ENCODE measurements at regions not wholly inside any gene's neighbourhood (a gene's known extent, or its start where the extent isn't known, plus 50 kb on each side); places are given as distances from the start of the nearest gene placed in this dataset.

- Mint-ChIP-seq H3K9me3 (no peaks in the 10 kb centered on the region), H3K4me1 (no peaks in the 10 kb centered on the region), H3K27ac (no peak overlapping the region), H3K36me3 (ENCODE audit: low read depth) (no peaks in the 10 kb centered on the region), H3K27me3 (peaks cover 5% of the 10 kb centered on the region), H3K4me3 (no peak overlapping the region)
- DNase-seq (no peak), ATAC-seq (no peak)
Observed at GRCh38 chr6:113328886-113329381, 528.2 kb upstream of the MARCKS start.

- peaks cover 5% of the 10 kb centered on the region for H3K27me3 Mint-ChIP-seq
- H3K36me3 Mint-ChIP-seq (ENCODE audit: low read depth) = no peaks in the 10 kb centered on the region
- H3K4me3 Mint-ChIP-seq = no peak overlapping the region
- H3K27ac Mint-ChIP-seq = no peak overlapping the region
- no peak for ATAC-seq
- no peaks in the 10 kb centered on the region for H3K4me1 Mint-ChIP-seq
- DNase-seq = no peak
- no peaks in the 10 kb centered on the region for H3K9me3 Mint-ChIP-seq
Observed at GRCh38 chr6:113329942-113330635, 527.1 kb upstream of the MARCKS start.

GRCh38 chr6:113330636-113330946 is 526.6 kb upstream of the MARCKS start:
- ATAC-seq (no peak), DNase-seq (no peak)
- no peaks in the 10 kb centered on the region for H3K36me3 Mint-ChIP-seq (ENCODE audit: low read depth)
- no peaks in the 10 kb centered on the region for H3K9me3 Mint-ChIP-seq
- no peak overlapping the region for H3K27ac Mint-ChIP-seq
- H3K4me3 Mint-ChIP-seq = no peak overlapping the region
- no peaks in the 10 kb centered on the region for H3K4me1 Mint-ChIP-seq
- H3K27me3 Mint-ChIP-seq = peaks cover 5% of the 10 kb centered on the region

GRCh38 chr6:113331021-113331420 is 526.1 kb upstream of the MARCKS start:
- H3K36me3 Mint-ChIP-seq (ENCODE audit: low read depth) = no peaks in the 10 kb centered on the region
- DNase-seq (no peak), ATAC-seq (no peak)
- no peak overlapping the region for H3K27ac Mint-ChIP-seq
- no peaks in the 10 kb centered on the region for H3K4me1 Mint-ChIP-seq
- no peaks in the 10 kb centered on the region for H3K9me3 Mint-ChIP-seq
- H3K27me3 Mint-ChIP-seq = peaks cover 5% of the 10 kb centered on the region
- H3K4me3 Mint-ChIP-seq = no peak overlapping the region

GRCh38 chr6:113338644-113339043 is 518.5 kb upstream of the MARCKS start:
- Mint-ChIP-seq H3K4me1 (no peaks in the 10 kb centered on the region), H3K9me3 (no peaks in the 10 kb centered on the region), H3K36me3 (ENCODE audit: low read depth) (no peaks in the 10 kb centered on the region), H3K4me3 (no peak overlapping the region), H3K27me3 (peaks cover 2% of the 10 kb centered on the region), H3K27ac (no peak overlapping the region)
- no peak for ATAC-seq
- no peak for DNase-seq

GRCh38 chr6:113339209-113339608 is 517.9 kb upstream of the MARCKS start:
- ATAC-seq = no peak
- no peak for DNase-seq
- Mint-ChIP-seq H3K9me3 (no peaks in the 10 kb centered on the region), H3K4me3 (no peak overlapping the region), H3K4me1 (no peaks in the 10 kb centered on the region), H3K36me3 (ENCODE audit: low read depth) (no peaks in the 10 kb centered on the region), H3K27ac (no peak overlapping the region), H3K27me3 (peaks cover 2% of the 10 kb centered on the region)

GRCh38 chr6:113340371-113340770 is 516.8 kb upstream of the MARCKS start:
- DNase-seq (no peak), ATAC-seq (no peak)
- Mint-ChIP-seq H3K4me1 (no peaks in the 10 kb centered on the region), H3K27ac (no peak overlapping the region), H3K9me3 (no peaks in the 10 kb centered on the region), H3K36me3 (ENCODE audit: low read depth) (no peaks in the 10 kb centered on the region), H3K4me3 (no peak overlapping the region), H3K27me3 (peaks cover 2% of the 10 kb centered on the region)

GRCh38 chr6:113343940-113344339 is 513.2 kb upstream of the MARCKS start:
- no peak overlapping the region for H3K4me3 Mint-ChIP-seq
- H3K4me1 Mint-ChIP-seq = no peaks in the 10 kb centered on the region
- no peaks in the 10 kb centered on the region for H3K36me3 Mint-ChIP-seq (ENCODE audit: low read depth)
- no peak overlapping the region for H3K27ac Mint-ChIP-seq
- no peaks in the 10 kb centered on the region for H3K9me3 Mint-ChIP-seq
- no peak for DNase-seq
- peaks cover 3% of the 10 kb centered on the region for H3K27me3 Mint-ChIP-seq
- ATAC-seq = no peak

- no peaks in the 10 kb centered on the region for H3K9me3 Mint-ChIP-seq
Observed at GRCh38 chr6:113344969-113345368, 512.2 kb upstream of the MARCKS start.

GRCh38 chr6:113347436-113347835 is 509.7 kb upstream of the MARCKS start:
- no peaks in the 10 kb centered on the region for H3K36me3 Mint-ChIP-seq (ENCODE audit: low read depth)
- peaks cover 1% of the 10 kb centered on the region for H3K27me3 Mint-ChIP-seq
- no peak overlapping the region for H3K4me3 Mint-ChIP-seq
- H3K9me3 Mint-ChIP-seq = no peaks in the 10 kb centered on the region
- H3K27ac Mint-ChIP-seq = no peak overlapping the region
- DNase-seq = no peak
- ATAC-seq = no peak
- peaks cover 3% of the 10 kb centered on the region for H3K4me1 Mint-ChIP-seq

More at GRCh38 chr6:113344969-113345368, 512.2 kb upstream of the MARCKS start:
- Mint-ChIP-seq H3K4me3 (no peak overlapping the region), H3K27me3 (peaks cover 1% of the 10 kb centered on the region), H3K4me1 (no peaks in the 10 kb centered on the region), H3K36me3 (ENCODE audit: low read depth) (no peaks in the 10 kb centered on the region), H3K27ac (no peak overlapping the region)
- ATAC-seq (no peak), DNase-seq (no peak)

GRCh38 chr6:113350461-113350860 is 506.7 kb upstream of the MARCKS start:
- Mint-ChIP-seq H3K9me3 (no peaks in the 10 kb centered on the region), H3K4me1 (peaks cover 3% of the 10 kb centered on the region), H3K27me3 (peaks cover 1% of the 10 kb centered on the region), H3K27ac (no peak overlapping the region), H3K4me3 (no peak overlapping the region), H3K36me3 (ENCODE audit: low read depth) (no peaks in the 10 kb centered on the region)
- ATAC-seq = no peak
- no peak for DNase-seq

- Mint-ChIP-seq H3K9me3 (no peaks in the 10 kb centered on the region), H3K36me3 (ENCODE audit: low read depth) (no peaks in the 10 kb centered on the region), H3K27ac (no peak overlapping the region), H3K4me1 (peaks cover 3% of the 10 kb centered on the region), H3K4me3 (no peak overlapping the region), H3K27me3 (peaks cover 4% of the 10 kb centered on the region)
- DNase-seq (no peak), ATAC-seq (no peak)
Observed at GRCh38 chr6:113351173-113351834, 505.8 kb upstream of the MARCKS start.

- Mint-ChIP-seq H3K9me3 (no peaks in the 10 kb centered on the region), H3K27me3 (peaks cover 6% of the 10 kb centered on the region), H3K27ac (no peak overlapping the region), H3K4me1 (peaks cover 3% of the 10 kb centered on the region), H3K36me3 (ENCODE audit: low read depth) (no peaks in the 10 kb centered on the region), H3K4me3 (no peak overlapping the region)
- ATAC-seq (no peak), DNase-seq (no peak)
Observed at GRCh38 chr6:113352029-113352801, 504.9 kb upstream of the MARCKS start.

GRCh38 chr6:113352831-113353230 is 504.3 kb upstream of the MARCKS start:
- Mint-ChIP-seq H3K9me3 (no peaks in the 10 kb centered on the region), H3K27ac (no peak overlapping the region), H3K4me1 (peaks cover 3% of the 10 kb centered on the region), H3K4me3 (no peak overlapping the region), H3K36me3 (ENCODE audit: low read depth) (no peaks in the 10 kb centered on the region), H3K27me3 (peaks cover 4% of the 10 kb centered on the region)
- DNase-seq (no peak), ATAC-seq (no peak)

GRCh38 chr6:113353392-113353791 is 503.8 kb upstream of the MARCKS start:
- DNase-seq (no peak), ATAC-seq (no peak)
- H3K27me3 Mint-ChIP-seq = peaks cover 4% of the 10 kb centered on the region
- H3K4me1 Mint-ChIP-seq = peaks cover 3% of the 10 kb centered on the region
- no peaks in the 10 kb centered on the region for H3K9me3 Mint-ChIP-seq
- H3K27ac Mint-ChIP-seq = no peak overlapping the region
- no peak overlapping the region for H3K4me3 Mint-ChIP-seq
- H3K36me3 Mint-ChIP-seq (ENCODE audit: low read depth) = no peaks in the 10 kb centered on the region
